ENCODE measurements at regions not wholly inside any gene's neighbourhood (a gene's known extent, or its start where the extent isn't known, plus 50 kb on each side); places are given as distances from the start of the nearest gene placed in this dataset.
"Not testable (repeated sequence)": the region's sequence is repeated elsewhere in the genome, so short reads cannot be mapped to it uniquely, and the experiment has no call there.

DNA sequence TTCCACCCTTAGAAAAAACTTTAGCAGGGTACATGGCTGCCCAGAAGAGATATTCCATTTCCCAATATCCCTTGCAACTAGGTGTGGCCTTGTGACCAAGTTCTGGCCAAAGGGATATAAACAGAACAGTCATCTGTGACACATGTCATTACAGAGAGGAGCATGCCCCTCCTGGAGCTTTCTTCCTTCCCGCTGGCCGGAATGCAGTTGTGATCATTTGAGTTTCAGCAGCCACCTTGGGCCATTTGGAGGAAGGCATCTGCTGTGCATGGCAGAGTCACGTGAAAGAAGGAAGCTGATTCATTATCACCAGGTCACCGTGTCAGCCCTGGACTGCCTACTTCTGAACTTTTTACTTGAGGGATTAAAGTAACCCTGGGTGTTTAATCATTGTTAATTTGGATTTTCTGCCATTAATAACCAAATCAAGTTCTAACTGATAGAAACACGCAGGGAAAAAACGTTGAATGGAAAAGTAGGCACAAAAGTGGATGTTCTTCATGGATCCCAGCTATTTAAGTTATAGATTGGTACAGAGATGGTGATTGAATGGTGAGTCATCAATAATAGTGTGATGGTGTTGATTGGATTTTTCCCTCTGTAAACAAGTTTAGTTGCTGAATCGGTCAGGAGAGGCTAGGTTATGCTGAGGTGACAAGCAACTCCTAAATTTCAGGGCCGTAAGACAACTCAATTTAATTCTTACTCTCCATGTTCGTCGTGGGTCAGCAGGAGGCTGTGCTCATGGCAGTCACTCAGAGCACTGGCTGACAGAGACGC lies 80.7 kb upstream of the CCDC167 start:
- no peak for DNase-seq (ENCODE audit: low read depth)

DNA sequence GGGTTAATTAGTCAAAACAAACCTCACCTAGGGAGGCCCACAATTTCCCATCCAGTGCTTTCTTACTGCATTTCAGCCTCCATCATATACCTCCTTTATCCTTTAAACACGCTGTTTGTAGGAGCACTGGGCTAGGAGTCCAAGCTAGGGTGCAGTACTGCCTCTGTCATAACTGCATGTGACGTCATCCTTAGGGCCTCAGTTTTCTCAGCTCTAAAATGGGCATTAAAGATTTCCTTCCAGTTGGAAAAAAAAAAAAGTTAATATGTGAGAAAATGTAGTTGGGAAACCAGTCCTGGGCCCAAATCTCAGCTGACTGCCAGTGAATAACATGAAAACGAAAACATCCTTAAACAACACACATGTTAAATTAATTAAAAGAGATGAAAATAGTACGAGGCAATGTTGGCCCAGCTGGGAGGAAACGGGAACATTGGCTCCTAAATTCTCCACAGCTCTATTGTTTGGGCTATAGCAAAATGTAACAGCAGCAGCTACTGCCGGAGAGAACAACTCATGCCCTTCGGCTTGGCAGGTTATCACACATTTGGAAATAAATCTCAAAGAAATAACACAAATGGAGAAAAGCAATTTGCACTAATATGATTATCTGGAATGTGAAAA lies 79.9 kb upstream of the CCDC167 start:
- no peak for DNase-seq (ENCODE audit: low read depth)

DNA sequence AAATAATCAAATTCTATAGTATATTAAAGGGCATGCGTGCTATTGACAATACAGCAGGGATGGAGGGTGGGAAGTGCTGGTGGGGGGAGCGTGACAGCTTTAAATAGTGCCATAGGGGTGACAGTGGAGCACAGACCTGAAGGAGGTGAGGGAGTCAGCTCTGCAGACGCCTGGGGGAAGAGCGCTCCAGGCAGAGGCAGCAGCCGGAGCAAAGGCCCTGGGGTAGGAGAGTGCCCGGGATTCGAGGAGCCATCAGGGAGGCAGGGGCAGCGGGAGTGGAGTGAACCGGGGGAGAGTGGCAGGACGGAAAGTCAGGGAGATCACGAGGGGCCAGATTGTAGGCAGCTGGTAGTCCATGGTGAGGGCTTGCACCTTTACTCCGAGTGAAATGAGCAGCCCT lies 78.4 kb upstream of the CCDC167 start:
- DNase-seq (ENCODE audit: low read depth), result no peak

DNA sequence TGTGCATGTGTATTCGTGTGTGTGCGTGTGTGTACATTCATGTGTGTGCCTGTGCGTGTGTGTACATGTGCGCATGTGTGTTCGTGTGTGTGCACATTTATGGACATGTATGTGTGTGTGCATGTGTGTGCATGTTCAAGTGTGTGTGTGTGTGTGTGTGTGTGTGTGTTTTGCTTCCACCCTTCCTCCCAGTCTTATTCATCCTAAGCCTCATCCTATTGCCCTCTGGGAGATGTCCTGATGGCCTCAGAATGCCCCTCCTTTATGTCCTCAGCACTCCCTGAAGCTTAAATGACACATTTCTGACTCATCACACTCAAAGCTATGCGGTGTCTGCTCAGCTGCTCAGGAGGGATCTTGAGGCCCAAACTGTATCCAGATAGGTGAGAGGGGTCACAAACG lies 76.6 kb upstream of the CCDC167 start:
- no peak for DNase-seq (ENCODE audit: low read depth)

GRCh38 chr6:37575221-37575620 lies 75.5 kb upstream of the CCDC167 start:
- no peak for DNase-seq (ENCODE audit: low read depth)

- DNase-seq (ENCODE audit: low read depth), result no peak
Observed at GRCh38 chr6:37572334-37572733, 72.6 kb upstream of the CCDC167 start.

- no peak for DNase-seq (ENCODE audit: low read depth)
Observed at GRCh38 chr6:37570482-37571133, 70.9 kb upstream of the CCDC167 start.

GRCh38 chr6:37569743-37570481 lies 70.2 kb upstream of the CCDC167 start:
- no peak for DNase-seq (ENCODE audit: low read depth)

DNA sequence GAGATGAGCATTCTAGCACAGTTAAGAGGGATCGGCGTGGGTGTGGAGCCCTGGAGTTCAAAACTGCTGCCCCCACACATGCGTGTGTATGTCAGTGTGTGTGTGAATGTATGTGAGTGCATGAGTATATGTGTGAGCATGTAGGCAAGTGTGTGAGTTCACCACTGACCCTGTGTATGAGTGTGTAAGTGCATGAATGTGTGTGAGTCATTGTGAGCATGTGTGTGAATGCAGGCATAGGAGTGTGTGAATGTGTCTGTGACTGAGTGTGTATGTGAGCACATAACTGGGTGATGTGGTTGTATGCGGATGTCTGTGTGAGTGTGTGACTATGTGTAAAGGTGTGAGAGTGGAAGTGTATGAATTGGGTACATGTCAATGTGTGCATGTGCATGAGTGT lies 69.6 kb upstream of the CCDC167 start:
- DNase-seq (ENCODE audit: low read depth), result no peak

GRCh38 chr6:37566950-37567349 lies 67.3 kb upstream of the CCDC167 start:
- no peak for DNase-seq (ENCODE audit: low read depth)

DNA sequence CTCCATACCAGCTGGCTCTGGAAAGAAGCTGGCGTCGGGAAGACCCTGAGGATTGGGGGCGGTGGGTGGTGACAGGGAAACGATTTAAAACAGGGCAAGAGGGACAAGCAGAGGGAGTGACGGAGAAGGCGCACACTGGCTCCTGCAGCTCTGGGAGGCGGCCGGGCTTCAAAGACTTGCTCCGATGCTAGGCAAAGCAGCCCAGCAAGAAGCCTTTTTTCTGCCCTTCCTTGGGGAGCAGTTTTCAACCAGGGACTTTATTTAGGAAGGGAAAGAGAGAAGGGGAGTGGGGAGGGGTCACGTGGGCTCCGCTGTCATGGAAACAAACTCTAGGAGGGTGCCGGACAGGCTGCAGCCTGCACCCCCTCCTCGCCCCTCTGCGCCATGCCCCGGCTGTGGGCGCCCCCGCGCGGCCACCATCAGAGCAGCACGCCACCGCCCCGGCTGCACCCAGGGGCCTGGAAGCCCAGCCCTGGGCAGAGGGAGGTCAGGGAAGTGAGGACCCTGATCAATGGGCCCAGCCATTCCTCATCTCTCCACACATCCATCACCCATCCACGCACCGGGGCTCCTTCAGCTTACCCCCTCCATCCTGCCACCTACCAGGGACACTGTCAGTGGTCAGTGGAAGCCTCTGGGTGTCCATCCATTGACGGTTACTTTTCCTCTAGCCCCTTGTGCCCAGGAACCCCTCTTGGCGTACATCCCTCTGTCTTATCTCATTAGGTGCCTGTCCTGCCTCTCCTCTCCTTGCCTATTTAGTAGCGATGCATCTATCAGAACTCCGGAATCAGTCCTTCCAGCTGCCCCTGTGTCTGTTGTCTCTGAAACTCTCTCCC lies 66.6 kb upstream of the CCDC167 start:
- peak; percentile 63 for DNase-seq (ENCODE audit: low read depth)

DNA sequence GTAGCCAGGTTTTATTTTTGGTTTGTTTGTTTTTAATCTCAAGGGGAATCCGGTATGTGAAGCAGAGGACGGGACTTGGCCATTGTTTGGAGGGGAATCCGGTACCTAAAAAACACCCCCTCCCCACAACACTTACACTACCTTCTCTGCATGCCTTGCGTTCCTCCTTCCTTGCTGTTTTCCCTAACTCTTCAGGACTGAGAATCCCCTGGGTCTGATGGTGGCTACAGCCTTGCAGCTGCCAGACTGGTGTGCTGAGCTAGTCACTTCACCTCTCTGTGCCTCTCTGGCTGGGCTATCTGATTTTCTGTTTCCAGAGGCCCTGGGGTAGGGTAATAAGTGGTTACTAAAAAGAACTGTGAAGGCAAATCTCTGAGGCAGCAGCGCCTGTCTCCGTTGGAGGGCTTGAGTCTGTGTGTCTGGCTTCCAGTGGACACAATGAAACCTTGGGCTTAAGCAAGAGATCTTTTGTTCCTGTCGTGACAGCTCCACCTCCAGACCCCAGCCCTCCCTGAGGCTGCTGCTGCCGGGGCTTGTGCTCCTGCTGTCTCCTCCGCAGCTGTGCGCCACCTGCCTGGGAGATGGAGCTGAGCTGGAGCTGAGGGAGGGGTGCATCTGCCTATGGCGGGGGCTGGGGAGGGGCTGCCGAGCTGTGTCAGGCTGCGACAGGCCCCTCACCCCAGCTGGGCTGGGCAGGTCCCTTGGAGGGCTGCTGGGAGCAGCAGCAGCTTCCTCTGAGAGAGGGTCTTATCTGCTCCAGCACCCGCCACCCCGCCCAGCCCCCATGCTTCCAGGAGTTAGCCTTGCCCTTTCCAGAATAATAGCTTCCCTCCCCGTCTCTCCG lies 65.8 kb upstream of the CCDC167 start:
- no peak for DNase-seq (ENCODE audit: low read depth)

GRCh38 chr6:37562926-37563288 lies 63.2 kb upstream of the CCDC167 start:
- not testable (repeated sequence) for DNase-seq (ENCODE audit: low read depth)

GRCh38 chr6:37561361-37561760 lies 61.7 kb upstream of the CCDC167 start:
- DNase-seq (ENCODE audit: low read depth), result no peak

DNA sequence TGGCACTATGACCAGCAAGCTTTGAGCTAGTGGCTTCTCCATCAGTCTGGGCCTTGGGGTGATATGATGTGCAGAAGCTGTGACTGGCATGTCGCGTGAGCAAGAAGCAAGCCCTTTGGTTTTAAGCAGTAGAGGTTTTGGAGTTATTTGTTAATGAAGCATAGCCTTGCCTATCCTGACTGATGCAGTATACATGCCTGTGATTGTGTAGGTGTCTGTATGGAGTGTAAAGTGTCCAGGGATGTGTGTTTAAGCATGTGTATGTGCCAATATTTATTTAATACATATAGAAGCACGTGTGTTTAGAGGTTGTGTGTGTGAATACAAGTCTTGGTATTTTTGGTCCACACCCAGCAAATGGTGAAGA lies 61.0 kb upstream of the CCDC167 start:
- no peak for DNase-seq (ENCODE audit: low read depth)

GRCh38 chr6:37559501-37559900 lies 59.8 kb upstream of the CCDC167 start:
- DNase-seq (ENCODE audit: low read depth), result no peak

GRCh38 chr6:37559050-37559449 lies 59.4 kb upstream of the CCDC167 start:
- no peak for DNase-seq (ENCODE audit: low read depth)

DNA sequence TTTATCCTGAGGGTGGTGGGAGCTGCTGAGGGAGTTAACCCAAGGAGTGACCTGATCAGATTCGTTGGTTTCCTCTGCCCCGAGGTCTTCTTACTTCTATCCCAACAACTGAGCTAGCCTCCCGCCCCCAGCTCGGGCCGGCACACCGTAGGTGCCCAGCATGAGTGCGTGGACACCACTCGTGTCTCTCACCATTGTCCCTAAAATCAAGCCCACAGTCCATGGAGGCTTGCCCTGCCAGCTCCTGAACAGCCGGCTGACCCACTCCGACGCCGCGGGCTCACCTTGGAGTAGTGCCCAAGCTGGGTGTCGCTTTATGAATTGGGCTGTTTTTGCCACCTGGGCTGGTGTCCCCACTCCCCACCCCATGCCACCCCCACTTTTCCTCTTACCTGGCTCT lies 59.0 kb upstream of the CCDC167 start:
- no peak for DNase-seq (ENCODE audit: low read depth)

DNA sequence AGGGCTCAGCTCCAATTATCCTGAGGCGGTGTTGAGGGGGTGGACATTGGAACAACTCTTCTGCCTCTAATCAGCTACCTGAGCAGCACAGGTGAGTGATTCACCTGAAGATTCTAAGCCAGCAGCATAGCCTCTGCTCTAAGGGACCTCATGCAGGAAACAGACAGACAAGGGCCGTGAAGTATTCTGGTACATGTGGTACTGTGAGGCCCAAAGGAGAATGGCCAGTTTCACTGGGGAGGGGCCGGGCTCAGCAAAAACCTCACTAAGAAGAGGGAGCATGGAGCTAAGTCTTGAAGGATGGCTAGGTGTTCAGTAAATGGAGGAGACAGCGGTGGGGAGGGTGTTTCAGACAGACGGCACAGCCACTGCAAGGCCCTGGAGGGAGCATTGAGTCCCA lies 58.5 kb upstream of the CCDC167 start:
- no peak for DNase-seq (ENCODE audit: low read depth)

- no peak for DNase-seq (ENCODE audit: low read depth)
Observed at GRCh38 chr6:37557645-37558114, 58.0 kb upstream of the CCDC167 start.

All from activated T-helper 1 cell treated with Interleukin-2 at 50 U/mL for 16 hours (primary cell).